AG04449 (cell line): ENCODE measurements at regions not wholly inside any gene's neighbourhood (a gene's known extent, or its start where the extent isn't known, plus 50 kb on each side); places are given as distances from the start of the nearest gene placed in this dataset.

Experiments
- CTCF ChIA-PET: fragments of 350-600 bp; formaldehyde crosslinking; extraction: SDS; loops from one replicate; lab custom pipeline; 2021; ENCODE audit warnings: antibody characterized with exemption; lab: Yijun Ruan, JAX
- POLR2A ChIA-PET: fragments of 400-600, 350-600 bp; formaldehyde crosslinking; extraction: SDS; loops from one replicate; lab custom pipeline; 2020; ENCODE audit warnings: antibody characterized with exemption, inconsistent platforms; lab: Yijun Ruan, JAX
- DNase-seq: peaks from one replicate; pipeline ENCODE4 v3.0.0-alpha.2; 2010; ENCODE audit warnings: low read depth, low spot score
- H3K4me3 ChIP-seq: 2 replicates; pipeline ENCODE4 v1.5.1; 2011; ENCODE audit warnings: low read depth, mild to moderate bottlenecking, control low read depth, low read length
- CTCF ChIP-seq: IDR thresholded peaks from one replicate; pipeline ENCODE4 v1.5.1; 2011; ENCODE audit warnings: mild to moderate bottlenecking, moderate library complexity, low read length, control low read depth, inconsistent platforms; ENCODE audit not compliant: insufficient read depth; ENCODE audit errors: missing control alignments

DNA sequence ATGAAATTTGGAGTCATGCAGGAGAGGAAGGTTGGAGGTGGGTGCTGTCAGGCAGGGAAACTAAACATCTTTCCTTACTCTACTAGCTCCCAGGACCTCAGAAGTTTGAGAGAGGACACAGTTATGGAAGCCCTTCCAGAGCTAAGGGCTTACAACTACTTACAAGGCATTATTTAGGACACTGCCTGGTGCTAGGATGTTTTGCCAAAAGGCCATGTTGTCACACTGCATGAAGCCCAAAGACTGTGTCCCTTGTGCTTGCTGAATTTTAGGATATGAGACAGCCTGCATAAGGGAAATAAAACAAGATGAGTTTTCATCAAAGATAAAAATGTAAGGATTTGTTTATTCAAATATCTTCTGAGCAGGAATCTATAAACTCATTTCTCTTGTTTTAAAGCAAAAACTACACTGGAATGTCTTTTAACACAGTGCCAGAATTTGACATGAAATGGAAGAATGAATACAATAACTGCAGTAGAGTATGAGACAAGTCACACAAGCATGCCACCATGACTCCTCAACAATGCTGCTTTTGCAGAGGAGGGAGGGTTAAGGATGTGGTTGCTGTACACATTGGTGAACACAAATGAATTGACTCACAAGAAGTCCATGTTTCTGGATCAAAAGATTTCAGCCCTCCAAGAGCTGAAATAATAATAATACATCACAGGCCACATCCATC, 258.4 kb downstream of the SPRY2 start:
- DNase-seq, result peak; percentile 23
- no peak for TF ChIP-seq CTCF
- ChIA-PET POLR2A (interaction anchor here (0.6 to 1.4 kb wide), 2 partner anchors 155 to 259 kb away, joined by 3 to 5 read pairs; partner anchors contain the start of gene SPRY2), CTCF (interaction anchor here (1.3 to 1.4 kb wide), 2 partner anchors 260 to 261 kb away, joined by 3 read pairs; no protein-coding TSS in a partner anchor)
- H3K4me3 ChIP-seq, result no peak overlapping the region

GRCh38 chr13:80074811-80075210, 266.1 kb downstream of the SPRY2 start:
- no peak for DNase-seq
- ChIA-PET POLR2A (no interaction called here), CTCF (interaction anchor here (0.7 kb wide), 1 partner anchor 13 kb away, joined by 3 read pairs; no protein-coding TSS in a partner anchor)
- no peak for TF ChIP-seq CTCF
- no peak overlapping the region for H3K4me3 ChIP-seq

DNA sequence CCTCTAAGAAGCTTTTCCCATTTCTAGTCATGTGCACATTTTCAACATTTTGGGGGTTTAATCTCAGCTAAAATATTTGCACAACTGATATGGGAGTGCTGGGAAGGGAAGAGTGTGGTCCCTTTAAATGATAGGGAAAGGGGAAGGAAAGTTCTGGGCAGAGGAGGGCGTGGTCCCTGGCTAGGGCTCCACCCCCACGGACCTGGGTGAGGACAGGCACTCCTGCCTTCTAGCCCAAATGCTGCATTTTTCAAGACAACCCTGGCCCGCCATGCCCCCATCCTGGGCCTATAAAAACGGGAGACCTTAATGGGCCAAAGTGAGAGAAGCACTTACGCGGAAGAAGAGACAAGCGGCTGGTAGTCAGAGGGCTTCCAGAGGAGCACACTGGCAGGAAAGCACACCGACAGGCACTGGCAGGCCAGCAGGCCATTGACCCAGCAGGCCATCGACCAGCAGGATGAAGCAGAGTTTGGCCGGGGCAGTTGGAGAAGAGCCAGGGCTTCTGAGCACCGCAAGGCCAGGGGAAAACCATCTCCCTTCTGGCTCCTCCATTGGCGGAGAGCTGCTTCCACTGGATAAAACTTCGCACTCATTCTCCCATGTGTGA, 266.7 kb downstream of the SPRY2 start:
- POLR2A ChIA-PET, result no interaction called here
- DNase-seq, result no peak
- CTCF ChIA-PET, result no interaction called here
- no peak overlapping the region for H3K4me3 ChIP-seq
- no peak for TF ChIP-seq CTCF

DNA sequence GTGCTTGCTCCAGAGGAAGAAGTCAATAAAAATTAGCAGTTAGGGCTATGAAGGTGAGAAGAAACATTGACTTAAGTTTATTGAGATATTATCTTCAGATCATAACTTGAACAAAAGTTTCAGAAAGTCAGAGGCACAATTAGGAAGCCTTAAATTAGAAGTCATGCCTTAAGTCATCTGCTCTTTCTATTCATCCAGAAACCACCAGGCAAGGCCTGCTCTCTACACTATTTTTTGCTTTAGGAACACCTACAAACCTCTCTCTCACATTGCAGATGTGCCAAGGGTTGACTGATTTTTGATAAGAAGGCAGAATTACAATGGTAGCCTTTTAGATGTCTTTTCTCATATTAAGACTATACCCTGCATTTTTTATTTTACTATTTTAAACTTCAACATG, 268.7 kb downstream of the SPRY2 start:
- no peak for DNase-seq
- CTCF ChIA-PET, result no interaction called here

DNA sequence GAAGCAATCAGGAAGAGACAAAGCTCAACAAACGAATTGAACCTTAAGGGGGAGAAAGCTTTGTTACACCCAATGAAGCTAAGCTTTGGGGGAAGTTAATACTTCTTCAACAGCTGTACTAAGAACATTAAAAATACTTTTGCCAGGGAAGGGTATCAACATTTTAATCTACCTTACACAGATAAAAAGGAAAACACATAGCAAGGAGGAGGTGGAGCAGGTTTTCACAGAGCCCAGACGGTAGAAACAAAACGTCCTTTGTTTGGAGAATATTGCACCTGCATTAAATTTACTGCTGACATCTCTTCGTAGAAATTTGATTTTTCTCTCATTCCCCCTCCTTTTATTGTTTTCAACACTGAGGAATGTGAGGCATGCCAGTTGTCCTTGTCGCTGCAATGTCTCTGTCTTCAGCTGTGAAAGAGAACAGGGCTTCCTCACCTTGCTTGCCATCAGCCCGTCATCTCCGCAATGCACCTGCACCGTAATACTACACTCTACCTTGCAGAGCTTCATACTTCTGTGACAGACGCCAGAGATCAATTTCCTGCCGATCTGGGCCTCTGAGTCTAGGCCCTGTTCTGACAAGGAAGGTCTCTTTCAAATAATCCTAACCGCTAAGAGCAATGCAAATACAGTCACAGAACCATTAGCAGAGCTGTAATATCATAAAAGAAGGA, 270.8 kb downstream of the SPRY2 start:
- CTCF ChIA-PET, result interaction anchor here (1.1 kb wide), 1 partner anchor 12 kb away, joined by 3 read pairs; no protein-coding TSS in a partner anchor

More for the DNA sequence above, 268.7 kb downstream of the SPRY2 start:
- POLR2A ChIA-PET, result no interaction called here
- no peak for TF ChIP-seq CTCF
- no peak overlapping the region for H3K4me3 ChIP-seq

More for the DNA sequence above, 270.8 kb downstream of the SPRY2 start:
- no peak overlapping the region for H3K4me3 ChIP-seq
- TF ChIP-seq CTCF, result no peak
- no peak for DNase-seq
- POLR2A ChIA-PET, result no interaction called here
